MCF 10A (cell line): ENCODE measurements at regions not wholly inside any gene's neighbourhood (a gene's known extent, or its start where the extent isn't known, plus 50 kb on each side); places are given as distances from the start of the nearest gene placed in this dataset.

ENCODE experiments used
- BruUV-seq: library from RNA; stranded (reverse); fragments of 400-500 nt; replicated peaks from 2 replicates; lab custom pipeline; 2021; lab: Mats Ljungman, UMichigan
- CTCF ChIA-PET: fragments of 300-600 bp; sonication (Branson Sonifier 250); formaldehyde crosslinking; extraction: SDS; loops from one replicate; lab custom pipeline; 2021; ENCODE audit warnings: antibody characterized with exemption, inconsistent platforms; lab: Yijun Ruan, JAX
- POLR2A ChIA-PET: fragments of 300-600, 350-650 bp; sonication (Branson Sonifier 250); formaldehyde crosslinking; extraction: SDS; loops from one replicate; lab custom pipeline; 2020; ENCODE audit warnings: antibody characterized with exemption, inconsistent platforms; lab: Yijun Ruan, JAX
- DNase-seq: peaks from one replicate; pipeline ENCODE4 v3.0.0-alpha.2; 2018; ENCODE audit not compliant: unreplicated experiment
- H3K27ac Mint-ChIP-seq: one replicate; pipeline ENCODE4 v1.8.0; 2022; ENCODE audit warnings: mild to moderate bottlenecking, low read depth, mixed read lengths; ENCODE audit not compliant: unreplicated experiment
- H3K27me3 Mint-ChIP-seq: one replicate; pipeline ENCODE4 v1.8.0; 2022; ENCODE audit warnings: mixed read lengths; ENCODE audit not compliant: insufficient read depth, unreplicated experiment
- H3K36me3 Mint-ChIP-seq: one replicate; pipeline ENCODE4 v1.8.0; 2022; ENCODE audit warnings: mild to moderate bottlenecking, moderate library complexity, mixed read lengths; ENCODE audit not compliant: insufficient read depth, unreplicated experiment
- H3K4me1 Mint-ChIP-seq: one replicate; pipeline ENCODE4 v1.8.0; 2022; ENCODE audit warnings: mixed read lengths; ENCODE audit not compliant: insufficient read depth, unreplicated experiment
- H3K4me3 Mint-ChIP-seq: one replicate; pipeline ENCODE4 v1.8.0; 2022; ENCODE audit warnings: mild to moderate bottlenecking, moderate library complexity, mixed read lengths; ENCODE audit not compliant: unreplicated experiment
- H3K9me3 Mint-ChIP-seq: one replicate; pipeline ENCODE4 v1.8.0; 2022; ENCODE audit warnings: mixed read lengths; ENCODE audit not compliant: unreplicated experiment
- CTCF ChIP-seq: fragments of 200-600 bp; IDR thresholded peaks from one replicate; pipeline ENCODE4 v1.8.0; 2022; ENCODE audit warnings: antibody characterized with exemption, mild to moderate bottlenecking; ENCODE audit not compliant: unreplicated experiment
- intact Hi-C: fragments of 100-400 bp; cut with micrococcal nuclease; formaldehyde crosslinking; loops from 2 replicates; pipeline ENCODE4 v1.14.1; 2022

DNA sequence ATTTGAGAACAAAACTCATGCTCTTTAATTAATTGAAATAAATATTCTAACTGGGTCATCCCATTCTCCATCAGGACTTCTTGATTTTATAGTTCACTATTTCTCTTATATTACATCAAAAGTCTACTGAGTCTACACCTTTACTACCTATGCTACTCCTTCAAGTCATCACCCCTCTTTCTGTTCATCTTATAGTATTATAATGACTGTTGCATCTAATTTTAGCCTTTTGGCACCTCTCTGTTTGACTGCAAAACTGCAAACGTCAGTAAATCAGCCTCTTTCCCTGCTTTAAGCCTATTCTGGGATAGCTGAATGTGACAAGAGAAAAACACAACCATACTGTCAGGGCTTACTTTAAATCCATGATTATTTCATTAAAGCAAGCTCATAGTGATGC is 639.1 kb downstream of the GABRG1 start:
- BruUV-seq, result no TSS peak
- Mint-ChIP-seq H3K4me3 (no peak overlapping the region), H3K36me3 (no peaks in the 10 kb centered on the region), H3K27ac (no peak overlapping the region), H3K27me3 (no peaks in the 10 kb centered on the region), H3K9me3 (no peaks in the 10 kb centered on the region), H3K4me1 (peaks cover 9% of the 10 kb centered on the region)
- CTCF ChIA-PET, result no interaction called here
- POLR2A ChIA-PET, result no interaction called here
- TF ChIP-seq CTCF, result no peak
- intact Hi-C loops, result no loop called here
- DNase-seq, result no peak

GRCh38 chr4:45482346-45482745 is 641.5 kb downstream of the GABRG1 start:
- POLR2A ChIA-PET, result no interaction called here
- H3K27me3 Mint-ChIP-seq, result no peaks in the 10 kb centered on the region
- no peak overlapping the region for H3K4me3 Mint-ChIP-seq
- no peaks in the 10 kb centered on the region for H3K9me3 Mint-ChIP-seq
- H3K27ac Mint-ChIP-seq, result no peak overlapping the region
- H3K4me1 Mint-ChIP-seq, result peaks cover 9% of the 10 kb centered on the region
- CTCF ChIA-PET, result interaction anchor here (0.7 kb wide), 1 partner anchor 29 kb away, joined by 5 read pairs; no protein-coding TSS in a partner anchor
- intact Hi-C loops, result no loop called here
- no peaks in the 10 kb centered on the region for H3K36me3 Mint-ChIP-seq
- no TSS peak for BruUV-seq
- no peak for DNase-seq
- no peak for TF ChIP-seq CTCF

GRCh38 chr4:45477311-45477733 is 646.5 kb downstream of the GABRG1 start:
- CTCF ChIA-PET, result interaction anchor here (0.6 to 1.2 kb wide), 2 partner anchors 393 to 1361 kb away, joined by 4 read pairs; no protein-coding TSS in a partner anchor
- no peak for TF ChIP-seq CTCF
- POLR2A ChIA-PET, result no interaction called here
- no peak overlapping the region for H3K4me3 Mint-ChIP-seq
- DNase-seq, result no peak
- no peaks in the 10 kb centered on the region for H3K27me3 Mint-ChIP-seq
- no TSS peak for BruUV-seq
- no peaks in the 10 kb centered on the region for H3K36me3 Mint-ChIP-seq
- H3K9me3 Mint-ChIP-seq, result peaks cover 10% of the 10 kb centered on the region
- peaks cover 3% of the 10 kb centered on the region for H3K4me1 Mint-ChIP-seq
- intact Hi-C loops, result no loop called here
- H3K27ac Mint-ChIP-seq, result no peak overlapping the region

- no peak overlapping the region for H3K4me3 Mint-ChIP-seq
- intact Hi-C loops, result no loop called here
- peaks cover 10% of the 10 kb centered on the region for H3K9me3 Mint-ChIP-seq
- no TSS peak for BruUV-seq
- DNase-seq, result no peak
- H3K36me3 Mint-ChIP-seq, result no peaks in the 10 kb centered on the region
- H3K27ac Mint-ChIP-seq, result no peak overlapping the region
- no peak for TF ChIP-seq CTCF
- CTCF ChIA-PET, result interaction anchor here (1.1 kb wide), 1 partner anchor 548 kb away, joined by 3 read pairs; no protein-coding TSS in a partner anchor
- H3K4me1 Mint-ChIP-seq, result no peaks in the 10 kb centered on the region
- POLR2A ChIA-PET, result interaction anchor here (1.1 kb wide), 1 partner anchor 9 kb away, joined by 3 read pairs; no protein-coding TSS in a partner anchor
- no peaks in the 10 kb centered on the region for H3K27me3 Mint-ChIP-seq
These were observed 648.3 kb downstream of the GABRG1 start for GRCh38 chr4:45475548-45475947.
